Ovary (tissue), 7 donors: ENCODE measurements at regions not wholly inside any gene's neighbourhood (a gene's known extent, or its start where the extent isn't known, plus 50 kb on each side); places are given as distances from the start of the nearest gene placed in this dataset.
"Not testable (repeated sequence)": the region's sequence is repeated elsewhere in the genome, so short reads cannot be mapped to it uniquely, and the experiment has no call there.

Experiments used
- DNase-seq, 5 donors: peaks; one replicate each; pipeline ENCODE4 v3.0.0-alpha.2; 2019 to 2020
- H3K27ac ChIP-seq, 2 donors: fragments of 200-600 bp; one replicate each; pipeline versions ENCODE4 v1.5.1 to v1.8.0; 2019 to 2022
- H3K27me3 ChIP-seq: fragments of 200-600 bp; one replicate; pipeline ENCODE4 v1.8.0; 2022
- H3K36me3 ChIP-seq: fragments of 200-600 bp; sonication (generic); one replicate; pipeline ENCODE4 v1.5.1; 2019
- H3K4me1 ChIP-seq: one replicate; pipeline ENCODE4 v1.8.1; 2013; ENCODE audit warnings: mild to moderate bottlenecking, moderate library complexity; ENCODE audit not compliant: insufficient read depth
- H3K4me3 ChIP-seq: fragments of 200-600 bp; sonication (generic); one replicate; pipeline ENCODE4 v1.5.1; 2017
- H3K9me3 ChIP-seq, 2 donors: fragments of 200-600 bp in 1 of 2; sonication (generic) in 1 of 2; one replicate each; pipeline versions ENCODE4 v1.5.1 to v1.8.1; 2013 to 2019; ENCODE audit warnings: mild to moderate bottlenecking in 1 of 2, moderate library complexity in 1 of 2
- EP300 ChIP-seq: sonication (generic); formaldehyde crosslinking; IDR thresholded peaks from one replicate; pipeline ENCODE4 v1.6.1; 2017; ENCODE audit warnings: antibody characterized with exemption
- POLR2A ChIP-seq: fragments of 450-650 bp; IDR thresholded peaks from one replicate; pipeline ENCODE4 v1.6.1; 2017; ENCODE audit warnings: antibody characterized with exemption, mild to moderate bottlenecking, moderate library complexity
- WGBS, 3 donors: extraction: QIAGEN DNeasy Blood & Tissue Kit in 1 of 3; methylation state at CpG; one replicate each; pipeline versions ENCODE4 v1.1.5 to v1.1.7; 2013 to 2017; 5-methylcytosine and 5-hydroxymethylcytosine counted together
- intact Hi-C, 4 donors: fragments of 100-400 bp; cut with DNase I; formaldehyde crosslinking; loops; one replicate each; pipeline versions ENCODE4 v1.11.0 to v1.15.1; 2022 to 2023
- TF ChIP-seq, protein P1 (sequence below), 3 donors: fragments of 450-650 bp in 2 of 3; fragments of 200-600 bp in 1 of 3; IDR thresholded peaks; one replicate each; pipeline versions ENCODE4 v1.5.1 to v1.8.0; 2016 to 2022; ENCODE audit warnings: antibody characterized with exemption in 3 of 3, mild to moderate bottlenecking in 1 of 3
- donor health status: DM: no; HTN: no; CAD: no; lungs with moderate emphysema.
- donor health status: DM: no; HTN: no; CAD: no.
- donor health status: Bipolar disorder and iron deficiency.
- donor health status: DM: no; HTN: no; CAD: no.
- donor health status: DM: yes; HTN: yes; CAD: no.

GRCh38 chr4:187124331-187124730, 400.7 kb upstream of the FAT1 start:
- H3K9me3 ChIP-seq = no peaks in the 10 kb centered on the region
- no peak for DNase-seq
- WGBS, 3 donors = 74 to 78% (median 75%) methylated on average over 12 of the region's 12 CpGs
- H3K36me3 ChIP-seq = no peaks in the 10 kb centered on the region
- H3K27me3 ChIP-seq = no peaks in the 10 kb centered on the region
- no peaks in the 10 kb centered on the region for H3K4me1 ChIP-seq
- intact Hi-C loops = no loop called here
- TF ChIP-seq POLR2A (no peak), EP300 (no peak)
- TF ChIP-seq, protein P1, sequence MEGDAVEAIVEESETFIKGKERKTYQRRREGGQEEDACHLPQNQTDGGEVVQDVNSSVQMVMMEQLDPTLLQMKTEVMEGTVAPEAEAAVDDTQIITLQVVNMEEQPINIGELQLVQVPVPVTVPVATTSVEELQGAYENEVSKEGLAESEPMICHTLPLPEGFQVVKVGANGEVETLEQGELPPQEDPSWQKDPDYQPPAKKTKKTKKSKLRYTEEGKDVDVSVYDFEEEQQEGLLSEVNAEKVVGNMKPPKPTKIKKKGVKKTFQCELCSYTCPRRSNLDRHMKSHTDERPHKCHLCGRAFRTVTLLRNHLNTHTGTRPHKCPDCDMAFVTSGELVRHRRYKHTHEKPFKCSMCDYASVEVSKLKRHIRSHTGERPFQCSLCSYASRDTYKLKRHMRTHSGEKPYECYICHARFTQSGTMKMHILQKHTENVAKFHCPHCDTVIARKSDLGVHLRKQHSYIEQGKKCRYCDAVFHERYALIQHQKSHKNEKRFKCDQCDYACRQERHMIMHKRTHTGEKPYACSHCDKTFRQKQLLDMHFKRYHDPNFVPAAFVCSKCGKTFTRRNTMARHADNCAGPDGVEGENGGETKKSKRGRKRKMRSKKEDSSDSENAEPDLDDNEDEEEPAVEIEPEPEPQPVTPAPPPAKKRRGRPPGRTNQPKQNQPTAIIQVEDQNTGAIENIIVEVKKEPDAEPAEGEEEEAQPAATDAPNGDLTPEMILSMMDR (IDR thresholded peaks at IDR 0.05) = no peak
- no peak overlapping the region for H3K4me3 ChIP-seq
- H3K27ac ChIP-seq = no peak overlapping the region

GRCh38 chr4:187125062-187125461, 401.4 kb upstream of the FAT1 start:
- WGBS, 3 donors = 91 to 94% (median 93%) methylated on average over 19 of the region's 19 CpGs
- DNase-seq = no peak
- no peak for TF ChIP-seq EP300
- TF ChIP-seq, protein P1 (IDR thresholded peaks at IDR 0.05) = no peak
- no peak for TF ChIP-seq POLR2A
- no peaks in the 10 kb centered on the region for H3K36me3 ChIP-seq
- no peaks in the 10 kb centered on the region for H3K9me3 ChIP-seq
- no peaks in the 10 kb centered on the region for H3K4me1 ChIP-seq
- intact Hi-C loops = no loop called here
- no peak overlapping the region for H3K4me3 ChIP-seq
- no peaks in the 10 kb centered on the region for H3K27me3 ChIP-seq
- H3K27ac ChIP-seq = no peak overlapping the region

DNA sequence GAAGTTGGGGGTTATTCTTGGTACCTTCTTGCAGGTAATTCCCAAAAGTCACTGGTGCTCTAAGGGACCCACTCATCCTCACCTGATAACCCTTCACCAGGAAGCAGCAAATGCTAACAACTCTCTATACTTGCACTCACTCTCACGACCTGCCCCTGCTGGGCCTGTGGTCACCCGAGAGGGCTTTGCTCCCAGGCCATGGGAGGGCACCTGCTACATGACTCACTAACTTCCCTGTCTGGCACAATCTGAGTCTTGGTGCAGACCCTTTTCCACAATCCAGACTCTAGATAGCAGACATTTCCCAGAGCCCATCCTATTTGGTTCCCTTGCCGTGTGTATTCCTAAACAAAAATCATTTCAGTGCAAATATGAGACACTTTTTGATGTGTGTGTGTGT, 403.8 kb upstream of the FAT1 start:
- DNase-seq = no peak
- no peaks in the 10 kb centered on the region for H3K9me3 ChIP-seq
- no peaks in the 10 kb centered on the region for H3K36me3 ChIP-seq
- WGBS, 3 donors = 82 to 96% (median 89%) methylated on average over 3 of the region's 3 CpGs
- H3K27me3 ChIP-seq = no peaks in the 10 kb centered on the region
- TF ChIP-seq, protein P1 (IDR thresholded peaks at IDR 0.05) = no peak
- no peak for TF ChIP-seq EP300
- intact Hi-C loops = no loop called here
- no peaks in the 10 kb centered on the region for H3K4me1 ChIP-seq
- H3K4me3 ChIP-seq = no peak overlapping the region
- no peak overlapping the region for H3K27ac ChIP-seq

- TF ChIP-seq, protein P1 (IDR thresholded peaks at IDR 0.05) = no peak
- TF ChIP-seq EP300 = no peak
- no peak for TF ChIP-seq POLR2A
- H3K9me3 ChIP-seq = no peaks in the 10 kb centered on the region
- intact Hi-C loops = no loop called here
- no peak overlapping the region for H3K4me3 ChIP-seq
- WGBS, 3 donors = 75 to 81% (median 81%) methylated on average over 11 of the region's 11 CpGs
- H3K4me1 ChIP-seq = no peaks in the 10 kb centered on the region
- no peak overlapping the region for H3K27ac ChIP-seq
- no peaks in the 10 kb centered on the region for H3K36me3 ChIP-seq
- no peak for DNase-seq
- H3K27me3 ChIP-seq = no peaks in the 10 kb centered on the region
Observed at GRCh38 chr4:187128222-187128621, 404.6 kb upstream of the FAT1 start.

GRCh38 chr4:187128976-187129375, 405.3 kb upstream of the FAT1 start:
- intact Hi-C loops = no loop called here
- 61 to 65% (median 62%) methylated on average over 8 of the region's 8 CpGs for WGBS, 3 donors
- H3K27ac ChIP-seq = no peak overlapping the region
- no peaks in the 10 kb centered on the region for H3K27me3 ChIP-seq
- DNase-seq = no peak
- no peaks in the 10 kb centered on the region for H3K36me3 ChIP-seq
- no peak overlapping the region for H3K4me3 ChIP-seq
- no peaks in the 10 kb centered on the region for H3K4me1 ChIP-seq
- TF ChIP-seq EP300 (no peak), POLR2A (no peak)
- TF ChIP-seq, protein P1 (IDR thresholded peaks at IDR 0.05) = no peak
- no peaks in the 10 kb centered on the region for H3K9me3 ChIP-seq

- intact Hi-C loops, H3K9me3 ChIP-seq, H3K27me3 ChIP-seq, H3K36me3 ChIP-seq, H3K27ac ChIP-seq, H3K4me3 ChIP-seq, DNase-seq, H3K4me1 ChIP-seq: not testable (repeated sequence)
- 88 to 100% (median 96%) methylated on average over 1 of the region's 1 CpG for WGBS, 3 donors
Observed at GRCh38 chr4:187131826-187132225, 408.2 kb upstream of the FAT1 start.
